Pancreas (tissue), 10 donors: ENCODE measurements at regions not wholly inside any gene's neighbourhood (a gene's known extent, or its start where the extent isn't known, plus 50 kb on each side); places are given as distances from the start of the nearest gene placed in this dataset.

ENCODE experiments used
- ATAC-seq, 4 donors: fragments of 200-7000 bp; cut with Tn5 transposase; one replicate each; pipeline versions ENCODE4 v1.8.0 to v1.9.1; 2020; ENCODE audit warnings: mild to moderate bottlenecking in 4 of 4, moderate library complexity in 4 of 4
- DNase-seq, 6 donors: peaks; one replicate each; pipeline ENCODE4 v3.0.0-alpha.2; 2020
- FAIRE-seq: peaks from 2 replicates; lab custom pipeline; 2012; peaks lifted over from hg19 to GRCh38; lab: Jason Lieb, UNC
- H3K27ac ChIP-seq, 4 donors: fragments of 200-600 bp; sonication (generic); 1 replicate in 3 of 4; 2 replicates in 1 of 4; pipeline versions ENCODE4 v1.5.0 to v1.8.0; 2020
- H3K27me3 ChIP-seq, 4 donors: fragments of 200-600 bp; one replicate each; pipeline ENCODE4 v1.8.0; 2021
- H3K36me3 ChIP-seq, 3 donors: fragments of 200-600 bp; sonication (generic) in 1 of 3; one replicate each; pipeline versions ENCODE4 v1.5.0 to v1.8.0; 2020 to 2021
- H3K4me1 ChIP-seq, 3 donors: fragments of 200-600 bp; one replicate each; pipeline ENCODE4 v1.8.0; 2021
- H3K4me3 ChIP-seq, 4 donors: fragments of 200-600 bp; sonication (generic) in 2 of 4; one replicate each; pipeline versions ENCODE4 v1.5.0 to v1.8.0; 2020 to 2021
- H3K9me3 ChIP-seq, 4 donors: fragments of 200-600 bp; one replicate each; pipeline ENCODE4 v1.8.0; 2021
- WGBS, 2 donors: extraction: QIAGEN DNeasy Blood & Tissue Kit; methylation state at CpG; one replicate each; pipeline ENCODE4 v1.1.7; 2013; 5-methylcytosine and 5-hydroxymethylcytosine counted together
- intact Hi-C, 3 donors: fragments of 100-400 bp; cut with DNase I; formaldehyde crosslinking; loops; one replicate each; pipeline versions ENCODE4 v1.11.1 to v1.14.2; 2022
- TF ChIP-seq, protein P1 (sequence below), 4 donors: fragments of 200-600 bp; sonication (generic) in 3 of 4; IDR thresholded peaks; one replicate each; pipeline versions ENCODE4 v1.5.0 to v1.8.0; 2021; ENCODE audit warnings: antibody characterized with exemption in 4 of 4
- donor health status: healthy with polysubstance abuse.
- donor health status: DM: no; HTN: no; CAD: no; lungs with moderate emphysema.
- donor health status: DM: no; HTN: no; CAD: no.
- donor health status: control.
- donor health status: control.
- donor health status: Bipolar disorder and iron deficiency.
- donor health status: DM: yes; HTN: yes; CAD: no.
- donor health status: DM: no; HTN: no; CAD: no.
- donor health status: DM: no; HTN: no; CAD: no.
- donor health status: DM: yes; HTN: yes; CAD: no.

DNA sequence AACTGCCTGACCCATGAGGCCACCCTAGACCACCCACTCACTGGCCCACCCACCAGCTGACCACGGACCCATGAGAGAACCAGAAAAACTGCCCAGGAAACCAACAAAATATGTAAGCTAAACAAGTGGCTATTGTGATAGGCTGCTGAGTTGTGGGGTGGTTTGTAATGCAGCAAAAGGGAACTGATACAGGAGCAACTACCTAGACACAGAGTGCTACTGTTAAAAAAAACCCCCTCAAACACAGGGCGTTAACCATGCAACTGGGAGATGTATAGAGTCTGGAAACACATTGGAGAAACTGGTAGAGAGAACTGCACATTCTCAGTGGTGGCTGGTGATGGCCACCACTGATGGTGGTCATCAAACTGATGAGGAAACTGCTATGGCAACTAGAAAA lies 206.3 kb upstream of the GYPC start:
- WGBS, 2 donors = 68 to 84% methylated on average over 2 of the region's 2 CpGs
- Histone ChIP-seq H3K4me3 (no peak overlapping the region), H3K4me1 (no peaks in the 10 kb centered on the region), H3K27me3 (no peaks in the 10 kb centered on the region), H3K9me3 (no peaks in the 10 kb centered on the region), H3K36me3 (no peaks in the 10 kb centered on the region), H3K27ac (no peak overlapping the region)
- intact Hi-C loops = no loop called here
- no peak for FAIRE-seq
- TF ChIP-seq, protein P1, sequence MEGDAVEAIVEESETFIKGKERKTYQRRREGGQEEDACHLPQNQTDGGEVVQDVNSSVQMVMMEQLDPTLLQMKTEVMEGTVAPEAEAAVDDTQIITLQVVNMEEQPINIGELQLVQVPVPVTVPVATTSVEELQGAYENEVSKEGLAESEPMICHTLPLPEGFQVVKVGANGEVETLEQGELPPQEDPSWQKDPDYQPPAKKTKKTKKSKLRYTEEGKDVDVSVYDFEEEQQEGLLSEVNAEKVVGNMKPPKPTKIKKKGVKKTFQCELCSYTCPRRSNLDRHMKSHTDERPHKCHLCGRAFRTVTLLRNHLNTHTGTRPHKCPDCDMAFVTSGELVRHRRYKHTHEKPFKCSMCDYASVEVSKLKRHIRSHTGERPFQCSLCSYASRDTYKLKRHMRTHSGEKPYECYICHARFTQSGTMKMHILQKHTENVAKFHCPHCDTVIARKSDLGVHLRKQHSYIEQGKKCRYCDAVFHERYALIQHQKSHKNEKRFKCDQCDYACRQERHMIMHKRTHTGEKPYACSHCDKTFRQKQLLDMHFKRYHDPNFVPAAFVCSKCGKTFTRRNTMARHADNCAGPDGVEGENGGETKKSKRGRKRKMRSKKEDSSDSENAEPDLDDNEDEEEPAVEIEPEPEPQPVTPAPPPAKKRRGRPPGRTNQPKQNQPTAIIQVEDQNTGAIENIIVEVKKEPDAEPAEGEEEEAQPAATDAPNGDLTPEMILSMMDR (IDR thresholded peaks at IDR 0.05) = no peak
- no peak for DNase-seq
- no peak for ATAC-seq

DNA sequence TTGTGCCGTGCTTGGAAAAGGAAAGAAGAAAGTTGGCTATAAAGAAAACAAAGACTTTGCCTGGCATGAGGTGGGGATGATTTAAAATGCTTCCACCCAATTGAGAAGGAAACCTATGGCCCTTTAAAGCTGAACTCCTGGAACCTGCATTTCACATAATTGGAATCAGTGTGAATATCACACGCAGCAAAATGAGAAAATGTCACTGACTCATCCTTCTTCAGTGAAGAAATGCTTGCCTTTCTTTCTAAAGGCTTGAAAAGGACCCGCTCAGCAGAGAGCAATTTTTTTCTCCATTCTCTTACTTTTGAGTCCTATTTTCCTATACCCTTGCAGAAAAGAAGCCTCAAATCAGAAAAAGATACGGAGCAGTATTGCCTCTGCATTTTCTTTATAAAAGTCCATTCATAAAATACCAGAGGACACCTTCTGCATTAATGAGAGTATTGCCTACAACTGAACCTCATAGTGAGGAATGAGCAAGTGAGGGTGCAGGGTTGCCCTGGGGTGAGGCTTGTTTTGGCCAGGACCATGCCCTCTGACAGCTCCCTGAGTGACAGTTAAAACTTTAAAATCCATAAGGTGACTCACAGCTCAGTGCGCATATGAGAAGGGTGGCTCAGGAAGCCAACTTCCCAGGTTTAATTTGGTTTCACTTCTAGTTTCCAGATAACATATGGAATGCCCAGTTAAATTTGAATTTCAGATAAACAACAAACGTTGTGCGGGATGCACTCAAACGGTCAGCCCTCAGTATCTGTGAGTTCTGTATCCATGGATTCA lies 191.9 kb upstream of the GYPC start:
- no peak for DNase-seq
- no peak overlapping the region for H3K4me3 ChIP-seq
- ATAC-seq = no peak
- no peaks in the 10 kb centered on the region for H3K36me3 ChIP-seq
- H3K27ac ChIP-seq = no peak overlapping the region
- intact Hi-C loops = no loop called here
- FAIRE-seq = no peak
- TF ChIP-seq, protein P1 (IDR thresholded peaks at IDR 0.05) = no peak
- H3K4me1 ChIP-seq = no peaks in the 10 kb centered on the region
- no peaks in the 10 kb centered on the region for H3K9me3 ChIP-seq
- 73 to 84% methylated on average over 8 of the region's 8 CpGs for WGBS, 2 donors
- H3K27me3 ChIP-seq = no peaks in the 10 kb centered on the region

DNA sequence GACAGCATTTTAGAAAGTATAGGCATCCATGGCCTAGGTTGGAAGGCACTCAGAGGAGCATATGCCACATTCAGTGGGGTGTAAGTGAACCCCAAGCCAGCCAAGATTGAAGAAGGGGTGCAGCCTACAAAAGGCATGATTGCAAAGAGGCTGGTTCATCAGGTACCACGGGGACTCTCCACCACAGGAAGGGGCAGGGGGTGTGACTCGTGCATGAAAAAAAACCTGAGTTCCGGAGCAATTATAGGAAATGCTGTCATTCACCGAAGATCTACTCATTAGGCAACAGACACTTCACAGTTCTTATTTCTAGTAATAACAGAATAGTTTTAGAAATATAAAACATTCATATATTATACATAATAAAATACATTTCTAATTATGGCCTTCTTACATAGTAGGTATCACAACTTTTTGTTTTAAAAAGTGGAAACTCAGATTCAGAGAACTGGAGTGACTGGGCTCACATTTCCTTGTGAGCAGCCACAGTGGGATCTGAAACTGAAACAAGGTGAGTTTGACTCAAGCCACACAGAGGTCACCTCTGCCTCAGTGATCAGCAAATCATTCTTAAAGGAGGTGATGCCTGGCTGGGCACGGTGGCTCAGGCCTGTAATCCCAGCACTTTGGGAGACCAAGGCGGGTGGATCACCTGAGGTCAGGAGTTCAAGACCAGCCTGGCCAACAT lies 188.4 kb upstream of the GYPC start:
- Histone ChIP-seq H3K4me1 (no peaks in the 10 kb centered on the region), H3K36me3 (no peaks in the 10 kb centered on the region), H3K9me3 (no peaks in the 10 kb centered on the region), H3K4me3 (no peak overlapping the region), H3K27me3 (no peaks in the 10 kb centered on the region), H3K27ac (no peak overlapping the region)
- DNase-seq (no peak), FAIRE-seq (no peak), ATAC-seq (no peak)
- WGBS, 2 donors = 74 to 80% methylated on average over 6 of the region's 6 CpGs
- TF ChIP-seq, protein P1 (IDR thresholded peaks at IDR 0.05) = no peak
- intact Hi-C loops = no loop called here

DNA sequence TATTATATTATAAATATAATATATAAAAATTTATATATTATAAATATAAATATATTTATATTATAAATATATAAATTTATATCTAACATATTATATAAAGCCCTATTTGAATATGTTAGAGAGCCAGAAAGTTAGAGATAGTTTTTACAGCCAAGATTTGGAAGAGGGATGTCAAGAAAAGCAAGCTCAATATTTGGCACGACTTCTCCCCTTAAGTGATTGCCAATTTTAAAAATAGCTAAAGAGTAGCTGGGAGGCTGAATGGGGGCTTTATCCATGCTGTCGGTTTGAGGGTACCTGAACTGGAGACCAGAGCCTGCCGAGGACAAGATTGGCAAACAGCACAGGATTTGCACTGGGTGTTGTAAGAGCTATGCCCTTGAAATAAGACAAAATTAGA lies 180.9 kb upstream of the GYPC start:
- H3K4me1 ChIP-seq = no peaks in the 10 kb centered on the region
- no peak overlapping the region for H3K27ac ChIP-seq
- H3K9me3 ChIP-seq = no peaks in the 10 kb centered on the region
- no peak for FAIRE-seq
- no peak for DNase-seq
- intact Hi-C loops = no loop called here
- H3K27me3 ChIP-seq = no peaks in the 10 kb centered on the region
- H3K4me3 ChIP-seq = no peak overlapping the region
- TF ChIP-seq, protein P1 (IDR thresholded peaks at IDR 0.05) = no peak
- no peak for ATAC-seq
- WGBS, 2 donors = 64 to 65% methylated on average over 3 of the region's 3 CpGs
- H3K36me3 ChIP-seq = no peaks in the 10 kb centered on the region

DNA sequence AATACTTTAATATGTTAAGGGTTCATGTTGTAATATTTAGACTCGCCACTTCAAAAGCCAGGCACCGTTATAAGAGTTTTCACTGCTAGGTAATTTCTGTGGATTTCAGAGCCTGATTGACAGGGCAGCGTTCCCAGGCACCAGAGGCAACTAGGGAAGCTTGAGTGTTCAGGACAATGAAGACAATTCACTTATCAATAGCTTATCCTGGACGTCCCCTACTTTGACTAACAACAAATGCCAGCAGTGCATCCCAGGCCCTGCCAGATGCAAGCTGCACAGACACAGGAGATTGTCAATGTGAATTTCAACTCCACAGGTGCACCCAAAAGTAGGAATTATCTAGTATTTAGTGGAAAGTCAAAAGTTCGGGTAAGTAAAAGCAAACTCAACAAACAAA lies 179.3 kb upstream of the GYPC start:
- H3K4me1 ChIP-seq = no peaks in the 10 kb centered on the region
- TF ChIP-seq, protein P1 (IDR thresholded peaks at IDR 0.05) = no peak
- FAIRE-seq = no peak
- intact Hi-C loops = no loop called here
- no peak overlapping the region for H3K27ac ChIP-seq
- DNase-seq = no peak
- no peaks in the 10 kb centered on the region for H3K36me3 ChIP-seq
- no peaks in the 10 kb centered on the region for H3K9me3 ChIP-seq
- H3K4me3 ChIP-seq = no peak overlapping the region
- 54 to 57% methylated on average over 5 of the region's 5 CpGs for WGBS, 2 donors
- no peaks in the 10 kb centered on the region for H3K27me3 ChIP-seq
- no peak for ATAC-seq
